HepG2 (cell line): ENCODE measurements at regions not wholly inside any gene's neighbourhood (a gene's known extent, or its start where the extent isn't known, plus 50 kb on each side); places are given as distances from the start of the nearest gene placed in this dataset.

ENCODE experiments used
- FOXP4 ChIP-seq: sonication (generic); formaldehyde crosslinking; IDR thresholded peaks from 2 replicates; pipeline ENCODE4 v1.4.0; 2020; ENCODE audit warnings: missing genetic modification reagents
- STAT5B ChIP-seq: sonication (generic); formaldehyde crosslinking; IDR thresholded peaks from 2 replicates; pipeline ENCODE4 v1.4.0; 2020; ENCODE audit warnings: missing genetic modification reagents
- TEAD3 ChIP-seq: optimal IDR thresholded peaks from 2 replicates; pipeline ENCODE3; 2016; ENCODE audit warnings: borderline replicate concordance
- YEATS4 ChIP-seq: sonication (generic); formaldehyde crosslinking; IDR thresholded peaks from 2 replicates; pipeline ENCODE4 v1.4.0; 2020; ENCODE audit warnings: missing genetic modification reagents, borderline replicate concordance
- ZNF580 ChIP-seq: IDR thresholded peaks from 2 replicates; pipeline ENCODE4 v1.6.1; 2016; ENCODE audit warnings: low read depth, borderline replicate concordance

GRCh38 chr13:109677206-109677605 is 109.2 kb downstream of the IRS2 start:
- no peak for TF ChIP-seq YEATS4 (CRISPR knock-in tag)
- TF ChIP-seq STAT5B (CRISPR knock-in tag) = no peak
- no peak for TF ChIP-seq FOXP4
- TF ChIP-seq ZNF580 = no peak
- TF ChIP-seq TEAD3 (CRISPR knock-in tag) = no peak
